ENCODE measurements at regions not wholly inside any gene's neighbourhood (a gene's known extent, or its start where the extent isn't known, plus 50 kb on each side); places are given as distances from the start of the nearest gene placed in this dataset.
"Not testable (repeated sequence)": the region's sequence is repeated elsewhere in the genome, so short reads cannot be mapped to it uniquely, and the experiment has no call there.

DNA sequence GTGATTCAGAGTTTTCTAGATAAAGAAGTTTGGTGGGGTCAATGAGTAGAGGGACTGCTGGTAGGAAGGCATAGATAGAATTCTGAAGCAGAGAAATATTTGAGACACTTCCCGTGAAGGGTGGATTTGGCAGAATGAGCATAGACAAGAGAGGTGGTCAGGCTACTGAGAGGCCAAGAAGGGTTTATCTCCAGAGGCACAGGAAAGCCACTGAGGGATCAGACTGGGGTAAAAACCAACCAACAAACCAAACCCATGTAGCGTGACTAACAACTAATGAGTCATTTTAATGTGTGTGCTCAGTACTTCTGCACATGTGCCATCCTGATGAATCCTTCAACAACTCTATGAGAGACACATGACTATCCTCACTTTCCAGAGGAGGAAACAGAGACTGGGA lies 60.0 kb upstream of the SERP2 start:
- H3K36me3 Mint-ChIP-seq, result no peaks in the 10 kb centered on the region
- H3K4me1 Mint-ChIP-seq, result no peaks in the 10 kb centered on the region
- no peak overlapping the region for H3K4me3 Mint-ChIP-seq
- no peaks in the 10 kb centered on the region for H3K9me3 Mint-ChIP-seq
- no peak overlapping the region for H3K27ac Mint-ChIP-seq
- CTCF ChIA-PET, result no interaction called here
- H3K27me3 Mint-ChIP-seq, result peaks cover 22% of the 10 kb centered on the region
- DNase-seq, result no peak

DNA sequence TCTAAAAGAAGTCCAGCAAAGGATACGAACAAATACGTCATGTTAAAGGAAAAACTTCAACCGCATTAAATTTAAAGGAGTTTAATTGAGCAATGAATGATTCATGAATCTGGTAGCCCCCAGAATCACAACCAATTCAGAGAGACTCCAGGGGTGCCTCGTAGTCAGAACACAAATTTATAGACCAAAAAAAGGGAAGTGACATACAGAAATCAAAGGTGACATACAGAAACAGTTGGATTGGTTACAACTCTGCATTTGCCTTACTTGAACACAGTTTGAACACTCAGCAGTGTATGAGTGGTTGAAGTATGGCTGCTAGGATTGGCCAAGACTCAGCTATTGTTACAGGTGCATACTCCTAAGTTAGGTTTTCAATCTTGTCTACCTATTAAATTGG lies 59.5 kb upstream of the SERP2 start:
- H3K9me3 Mint-ChIP-seq, H3K4me1 Mint-ChIP-seq, DNase-seq, CTCF ChIA-PET, H3K36me3 Mint-ChIP-seq, H3K27ac Mint-ChIP-seq, H3K4me3 Mint-ChIP-seq: not testable (repeated sequence)
- peaks cover 22% of the 10 kb centered on the region for H3K27me3 Mint-ChIP-seq

DNA sequence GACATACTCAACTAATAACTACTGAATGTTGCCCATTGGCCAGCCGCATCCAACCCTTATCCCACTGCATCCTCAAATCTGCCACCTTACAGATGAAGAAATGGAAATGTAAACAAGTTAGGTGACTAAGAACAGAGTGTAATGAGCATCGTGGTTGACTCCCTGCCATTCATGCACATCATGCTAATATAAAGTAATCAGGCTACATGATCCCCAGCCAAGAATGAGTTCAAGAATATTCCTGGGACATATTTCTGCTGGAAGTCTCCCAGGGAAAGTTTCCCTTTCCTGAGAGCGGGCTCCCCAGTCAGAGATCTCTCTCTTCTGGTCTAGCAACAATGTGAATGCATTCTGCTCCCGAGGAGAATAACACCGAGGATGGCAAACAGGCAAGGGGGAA lies 55.9 kb upstream of the SERP2 start:
- DNase-seq, result no peak
- H3K27ac Mint-ChIP-seq, result no peak overlapping the region
- CTCF ChIA-PET, result no interaction called here

DNA sequence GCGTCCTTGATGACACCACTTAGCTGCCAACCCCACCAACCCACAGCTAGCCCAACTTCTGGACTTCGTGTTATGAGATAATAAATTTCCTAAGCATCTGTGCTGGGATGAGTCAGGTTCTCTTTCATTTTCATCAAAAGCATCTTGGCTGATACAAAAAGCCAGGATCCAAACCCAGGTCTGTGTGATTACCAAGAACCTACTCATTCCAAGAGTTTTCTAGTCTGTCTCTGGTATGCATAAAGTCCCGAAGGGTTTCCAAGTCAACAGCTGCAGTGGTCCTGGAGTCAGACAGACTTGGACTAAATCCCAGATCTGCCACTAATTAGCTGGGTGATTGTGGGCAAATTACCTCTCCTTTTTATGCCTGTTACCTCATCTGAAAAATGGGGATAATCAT lies 55.5 kb upstream of the SERP2 start:
- CTCF ChIA-PET, result no interaction called here
- Mint-ChIP-seq H3K27ac (no peak overlapping the region), H3K36me3 (no peaks in the 10 kb centered on the region), H3K9me3 (no peaks in the 10 kb centered on the region), H3K4me3 (no peak overlapping the region), H3K4me1 (no peaks in the 10 kb centered on the region), H3K27me3 (peaks cover 12% of the 10 kb centered on the region)
- DNase-seq, result no peak

More for the DNA sequence above, 55.9 kb upstream of the SERP2 start:
- Mint-ChIP-seq H3K9me3 (no peaks in the 10 kb centered on the region), H3K4me3 (no peak overlapping the region), H3K27me3 (peaks cover 12% of the 10 kb centered on the region), H3K36me3 (no peaks in the 10 kb centered on the region), H3K4me1 (no peaks in the 10 kb centered on the region)

DNA sequence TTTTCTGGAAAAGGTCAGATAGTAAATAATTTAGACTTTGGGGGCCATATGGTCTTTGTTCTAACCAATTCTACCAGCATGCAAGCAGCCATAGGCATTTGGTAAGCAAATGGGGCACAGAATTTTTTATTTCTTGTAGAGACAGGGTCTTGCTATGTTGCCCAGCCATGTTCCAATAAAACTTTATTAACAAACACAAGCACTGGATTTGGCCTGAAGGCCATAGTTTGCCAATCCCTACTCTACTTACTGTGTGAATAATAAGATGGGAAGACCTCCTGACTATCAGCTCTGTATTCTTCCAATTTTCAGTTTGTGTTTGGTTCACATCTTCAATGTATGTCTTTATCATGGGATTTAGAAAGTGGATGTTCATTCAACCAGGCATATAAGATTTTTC lies 53.0 kb upstream of the SERP2 start:
- DNase-seq, result no peak
- no peaks in the 10 kb centered on the region for H3K4me1 Mint-ChIP-seq
- H3K27me3 Mint-ChIP-seq, result peaks cover 10% of the 10 kb centered on the region
- H3K4me3 Mint-ChIP-seq, result no peak overlapping the region
- H3K27ac Mint-ChIP-seq, result no peak overlapping the region
- H3K9me3 Mint-ChIP-seq, result no peaks in the 10 kb centered on the region
- no peaks in the 10 kb centered on the region for H3K36me3 Mint-ChIP-seq
- CTCF ChIA-PET, result no interaction called here

DNA sequence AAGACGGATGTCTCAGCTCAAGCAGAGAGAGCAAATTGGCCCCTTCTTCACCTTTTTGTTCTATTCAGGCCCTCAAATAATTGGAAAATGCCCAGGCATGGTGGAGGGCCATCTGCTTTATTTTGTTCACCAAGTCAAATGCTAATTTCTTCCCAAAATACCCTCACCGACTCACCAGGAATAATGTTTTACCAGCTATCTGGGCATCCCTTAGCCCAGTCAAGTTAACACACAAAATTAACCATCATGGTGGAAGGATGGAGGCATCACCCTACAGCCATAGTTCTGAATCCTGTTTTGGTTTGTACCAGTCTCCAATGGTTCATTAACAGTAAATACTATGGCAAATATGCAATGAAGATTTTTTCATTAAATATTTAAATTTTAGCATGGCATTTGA lies 51.7 kb upstream of the SERP2 start:
- H3K4me3 Mint-ChIP-seq, result no peak overlapping the region
- no peaks in the 10 kb centered on the region for H3K4me1 Mint-ChIP-seq
- no peaks in the 10 kb centered on the region for H3K9me3 Mint-ChIP-seq
- CTCF ChIA-PET, result no interaction called here
- no peaks in the 10 kb centered on the region for H3K36me3 Mint-ChIP-seq
- H3K27ac Mint-ChIP-seq, result no peak overlapping the region
- H3K27me3 Mint-ChIP-seq, result peaks cover 5% of the 10 kb centered on the region
- no peak for DNase-seq

DNA sequence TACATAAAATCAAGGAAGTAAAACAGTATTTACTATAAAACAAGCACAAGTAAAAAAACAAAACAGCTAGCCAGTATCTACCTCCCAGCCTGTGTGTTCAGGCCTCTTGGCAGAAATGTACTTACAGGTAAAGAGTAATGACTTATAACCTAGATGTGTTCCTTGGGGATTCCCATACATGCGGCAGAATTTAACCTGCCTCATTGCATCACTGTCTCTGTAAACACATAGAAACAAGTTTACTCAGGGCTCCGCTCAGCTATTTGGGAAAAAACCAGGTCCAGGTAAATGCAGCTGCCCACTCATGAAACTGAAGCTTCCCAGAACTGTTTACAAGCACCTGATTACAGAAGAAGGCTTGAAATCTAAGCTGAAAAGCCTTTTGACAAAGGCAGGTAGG lies 50.7 kb upstream of the SERP2 start:
- H3K27me3 Mint-ChIP-seq, result peaks cover under 1% of the 10 kb centered on the region
- no peaks in the 10 kb centered on the region for H3K36me3 Mint-ChIP-seq
- peaks cover 2% of the 10 kb centered on the region for H3K9me3 Mint-ChIP-seq
- CTCF ChIA-PET, result no interaction called here
- DNase-seq, result no peak
- H3K4me3 Mint-ChIP-seq, result no peak overlapping the region
- H3K4me1 Mint-ChIP-seq, result no peaks in the 10 kb centered on the region
- no peak overlapping the region for H3K27ac Mint-ChIP-seq

DNA sequence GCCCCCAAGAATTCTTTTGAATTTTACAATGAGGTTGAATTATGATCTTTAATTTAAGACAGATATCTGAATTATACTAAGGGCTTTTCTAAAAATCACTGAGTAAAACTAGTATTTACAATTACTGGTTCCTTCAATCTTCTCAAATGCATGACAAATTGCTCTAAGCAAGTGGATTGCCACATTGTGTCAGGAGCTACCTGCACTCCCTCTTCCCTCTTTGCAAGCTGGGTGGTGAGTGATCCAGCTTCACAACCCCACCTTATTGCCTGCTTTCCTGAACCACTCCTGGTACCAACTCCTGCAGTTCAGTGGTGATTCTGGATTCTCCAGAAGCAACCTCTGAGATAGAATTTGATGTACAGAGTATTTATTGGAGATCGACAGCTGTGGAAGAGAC lies 49.9 kb upstream of the SERP2 start:
- H3K4me3 Mint-ChIP-seq, result no peak overlapping the region
- no peak overlapping the region for H3K27ac Mint-ChIP-seq
- H3K36me3 Mint-ChIP-seq, result no peaks in the 10 kb centered on the region
- no peak for DNase-seq
- no peaks in the 10 kb centered on the region for H3K4me1 Mint-ChIP-seq
- H3K9me3 Mint-ChIP-seq, result peaks cover 3% of the 10 kb centered on the region
- CTCF ChIA-PET, result interaction anchor here (1.3 kb wide), 1 partner anchor 86 kb away, joined by 3 read pairs; no protein-coding TSS in a partner anchor
- no peaks in the 10 kb centered on the region for H3K27me3 Mint-ChIP-seq

All from activated naive CD4-positive, alpha-beta T cell treated with anti-CD3 and anti-CD28 coated beads, Interleukin-2, amount 10 ng/mL, durations not matched to agents 7 days and 5 days (primary cell).